HepG2 (cell line): ENCODE measurements at regions not wholly inside any gene's neighbourhood (a gene's known extent, or its start where the extent isn't known, plus 50 kb on each side); places are given as distances from the start of the nearest gene placed in this dataset.

Experiments used
- ATAC-seq: fragments of 200-7000 bp; cut with Tn5 transposase; 3 replicates; pipeline ENCODE4 v1.9.1; 2020; ENCODE audit warnings: mild to moderate bottlenecking, moderate library complexity
- BruUV-seq: library from RNA; stranded (reverse); fragments of 400-500 nt; replicated peaks from 2 replicates; lab custom pipeline; 2021; lab: Mats Ljungman, UMichigan
- CTCF ChIA-PET: fragments of 300-600 bp; formaldehyde crosslinking; extraction: SDS; loops from one replicate; lab custom pipeline; 2021; ENCODE audit warnings: low total read pairs, inconsistent platforms, low intra/inter-chr PET ratio; lab: Yijun Ruan, JAX
- POLR2A ChIA-PET: fragments of 350-600 bp; sonication (Branson Sonifier 250); formaldehyde crosslinking; loops from one replicate; lab custom pipeline; 2020; ENCODE audit warnings: antibody characterized with exemption, inconsistent platforms; lab: Yijun Ruan, JAX
- DNase-seq: peaks from one replicate; pipeline ENCODE4 v3.0.0-alpha.2; 2015; ENCODE audit warnings: low spot score
- FAIRE-seq: peaks from 3 replicates; lab custom pipeline; 2011; peaks lifted over from hg19 to GRCh38; lab: Jason Lieb, UNC
- H2AFZ ChIP-seq: one replicate; pipeline ENCODE4 v1.6.1; 2011; ENCODE audit warnings: low read length, inconsistent platforms
- H3K27ac ChIP-seq: fragments of 300-600 bp; 3 replicates; pipeline ENCODE4 v1.8.0; 2011; ENCODE audit warnings: mixed run types, mild to moderate bottlenecking, mixed read lengths, low read length, inconsistent platforms; ENCODE audit not compliant: insufficient read depth; ENCODE audit errors: extremely low read length
- H3K27me3 ChIP-seq, 2 experiments: fragments of 200-600 bp in 1 of 2; 2 replicates in 1 of 2; 3 replicates in 1 of 2; pipeline versions ENCODE4 v1.6.0 to v1.8.0; 2011; ENCODE audit warnings: low read length in 2 of 2, mild to moderate bottlenecking in 2 of 2, moderate library complexity in 2 of 2, inconsistent platforms in 1 of 2; ENCODE audit not compliant: insufficient read depth in 2 of 2, control insufficient read depth in 1 of 2
- H3K36me3 ChIP-seq, 2 experiments: fragments of 200-600 bp in 1 of 2; replicated peaks in 1 of 2; 2 replicates in 1 of 2; 3 replicates in 1 of 2; pipeline versions ENCODE4 v1.5.1 to v1.8.0; 2011; ENCODE audit warnings: low read length in 2 of 2, inconsistent platforms in 1 of 2; ENCODE audit not compliant: insufficient read depth in 2 of 2, control insufficient read depth in 1 of 2
- H3K4me1 ChIP-seq: 2 replicates; pipeline ENCODE4 v1.5.1; 2012; ENCODE audit warnings: low read length, inconsistent platforms; ENCODE audit not compliant: insufficient read depth
- H3K4me2 ChIP-seq: 2 replicates; pipeline ENCODE4 v1.6.0; 2011; ENCODE audit warnings: low read depth, low read length, inconsistent platforms
- H3K4me3 ChIP-seq, 3 experiments: fragments of 200-600 bp in 1 of 3; sonication (generic), shearing (Covaris generic) in 1 of 3; replicated peaks in 1 of 3; 2 replicates each; pipeline ENCODE4 v1.5.1; 2011 to 2016; ENCODE audit warnings: low read length in 3 of 3, inconsistent platforms in 2 of 3, low read depth in 2 of 3, mild to moderate bottlenecking in 2 of 3, control low read depth in 1 of 3, mixed read lengths in 1 of 3; ENCODE audit not compliant: insufficient read depth in 1 of 3
- H3K79me2 ChIP-seq: one replicate; pipeline ENCODE4 v1.6.1; 2011; ENCODE audit warnings: low read length, inconsistent platforms; ENCODE audit not compliant: insufficient read depth
- H3K9ac ChIP-seq: 2 replicates; pipeline ENCODE4 v1.6.0; 2011; ENCODE audit warnings: mild to moderate bottlenecking, low read depth, low read length, inconsistent platforms; ENCODE audit not compliant: insufficient read depth
- H3K9me3 ChIP-seq: 2 replicates; pipeline ENCODE4 v1.5.1; 2012; ENCODE audit warnings: mild to moderate bottlenecking, low read length
- H4K20me1 ChIP-seq: 2 replicates; pipeline ENCODE4 v1.6.0; 2011; ENCODE audit warnings: inconsistent platforms, mild to moderate bottlenecking, low read length, moderate library complexity; ENCODE audit not compliant: insufficient read depth
- ATF7 ChIP-seq, 2 experiments: fragments of 450-650 bp in 1 of 2; sonication (generic) in 1 of 2; formaldehyde crosslinking in 1 of 2; IDR thresholded peaks; 2 replicates each; pipeline versions ENCODE4 v1.4.0 to v1.6.1; 2016 to 2020; ENCODE audit warnings: antibody characterized with exemption in 1 of 2, mild to moderate bottlenecking in 1 of 2, missing genetic modification reagents in 1 of 2
- HMG20A ChIP-seq: IDR thresholded peaks from 2 replicates; pipeline ENCODE4 v1.6.1; 2016; ENCODE audit warnings: borderline replicate concordance
- MED13 ChIP-seq: sonication (generic); formaldehyde crosslinking; IDR thresholded peaks from 2 replicates; pipeline ENCODE4 v1.5.0; 2020; ENCODE audit warnings: missing genetic modification reagents
- NFIB ChIP-seq: sonication (generic); formaldehyde crosslinking; IDR thresholded peaks from 2 replicates; pipeline ENCODE4 v1.9.0; 2021; ENCODE audit warnings: missing genetic modification reagents, mild to moderate bottlenecking, borderline replicate concordance
- NFKB2 ChIP-seq: sonication (generic); formaldehyde crosslinking; IDR thresholded peaks from 2 replicates; pipeline ENCODE4 v1.4.0; 2020; ENCODE audit warnings: missing genetic modification reagents, borderline replicate concordance
- POGZ ChIP-seq: sonication (generic); formaldehyde crosslinking; IDR thresholded peaks from 2 replicates; pipeline ENCODE4 v1.4.0; 2020; ENCODE audit warnings: mild to moderate bottlenecking, missing genetic modification reagents
- RFX3 ChIP-seq: IDR thresholded peaks from 2 replicates; pipeline ENCODE4 v1.6.1; 2016; ENCODE audit warnings: missing biosample characterization, missing genetic modification reagents
- RXRB ChIP-seq: IDR thresholded peaks from 2 replicates; pipeline ENCODE4 v1.6.1; 2016; ENCODE audit warnings: borderline replicate concordance, missing genetic modification reagents, missing compliant biosample characterization
- STAT6 ChIP-seq: sonication (generic); formaldehyde crosslinking; IDR thresholded peaks from 2 replicates; pipeline ENCODE4 v1.4.0; 2020; ENCODE audit warnings: missing genetic modification reagents, mild to moderate bottlenecking, borderline replicate concordance
- TARDBP ChIP-seq: sonication (generic); formaldehyde crosslinking; IDR thresholded peaks from 2 replicates; pipeline ENCODE4 v1.8.0; 2022; ENCODE audit warnings: mild to moderate bottlenecking, missing genetic modification reagents
- ZFP82 ChIP-seq: sonication (generic); formaldehyde crosslinking; IDR thresholded peaks from 2 replicates; pipeline ENCODE4 v1.5.1; 2020; ENCODE audit warnings: mild to moderate bottlenecking, missing genetic modification reagents, borderline replicate concordance
- ZNF484 ChIP-seq: sonication (generic); formaldehyde crosslinking; IDR thresholded peaks from 2 replicates; pipeline ENCODE4 v1.5.1; 2020; ENCODE audit warnings: mild to moderate bottlenecking, low read depth, missing genetic modification reagents, borderline replicate concordance
- ZNF597 ChIP-seq: sonication (generic); formaldehyde crosslinking; IDR thresholded peaks from 2 replicates; pipeline ENCODE4 v1.5.0; 2020; ENCODE audit warnings: missing genetic modification reagents
- WGBS: methylation state at CpG from one replicate; pipeline ENCODE4 v1.1.6; 2017; ENCODE audit warnings: low lambda C conversion rate; 5-methylcytosine and 5-hydroxymethylcytosine counted together
- in situ Hi-C: cut with HindIII; loops from 2 replicates; pipeline ENCODE4 v1.10.0; 2017; ENCODE audit warnings: low pct_unique_long_range_greater_than_20kb; ENCODE audit not compliant: extremely low pct_ligation_motif_present
- intact Hi-C: fragments of 100-400 bp; cut with micrococcal nuclease; formaldehyde crosslinking; loops from one replicate; pipeline ENCODE4 v1.10.0; 2022; ENCODE audit not compliant: unreplicated experiment
- TF ChIP-seq, protein P1 (sequence below), 2 experiments: sonication (generic) in 1 of 2; formaldehyde crosslinking in 1 of 2; IDR thresholded peaks; 2 replicates each; pipeline versions ENCODE4 v1.4.0 to v1.6.1; 2018 to 2020; ENCODE audit warnings: missing genetic modification reagents in 2 of 2, borderline replicate concordance in 1 of 2, low read depth in 1 of 2, mild to moderate bottlenecking in 1 of 2, missing biosample characterization in 1 of 2
- TF ChIP-seq, protein P2 (sequence below): sonication (generic); formaldehyde crosslinking; IDR thresholded peaks from 2 replicates; pipeline ENCODE4 v1.5.1; 2020; ENCODE audit warnings: mild to moderate bottlenecking, moderate library complexity, missing genetic modification reagents
- TF ChIP-seq, protein P3 (sequence below): sonication (generic); formaldehyde crosslinking; IDR thresholded peaks from 2 replicates; pipeline ENCODE4 v1.5.0; 2020; ENCODE audit warnings: missing genetic modification reagents

DNA sequence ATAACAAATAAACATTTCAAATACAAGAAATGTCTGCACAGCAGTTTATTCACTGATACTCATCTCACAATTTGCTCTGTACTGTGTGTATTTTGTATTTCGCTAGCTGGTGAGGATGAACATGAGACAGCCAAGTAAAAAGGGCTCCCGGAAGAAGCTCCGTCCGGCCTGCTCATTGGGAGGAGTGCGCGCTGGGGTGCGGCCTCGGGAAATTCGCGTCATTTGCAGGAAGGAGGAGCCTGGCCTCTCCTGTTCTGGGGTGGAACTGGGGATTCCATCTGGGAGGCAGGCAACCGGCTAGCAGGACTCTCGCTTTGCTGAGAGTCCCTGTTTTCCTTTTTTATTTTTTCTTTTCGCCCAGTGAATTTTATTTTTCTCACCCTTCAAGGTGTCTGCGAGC is 368.4 kb upstream of the TMEM132C start (continued):
- TF ChIP-seq STAT6 (CRISPR knock-in tag) (no peak), NFIB (no peak), HMG20A (CRISPR knock-in tag) (no peak), NFKB2 (CRISPR knock-in tag) (no peak)
- TF ChIP-seq, protein P1, sequence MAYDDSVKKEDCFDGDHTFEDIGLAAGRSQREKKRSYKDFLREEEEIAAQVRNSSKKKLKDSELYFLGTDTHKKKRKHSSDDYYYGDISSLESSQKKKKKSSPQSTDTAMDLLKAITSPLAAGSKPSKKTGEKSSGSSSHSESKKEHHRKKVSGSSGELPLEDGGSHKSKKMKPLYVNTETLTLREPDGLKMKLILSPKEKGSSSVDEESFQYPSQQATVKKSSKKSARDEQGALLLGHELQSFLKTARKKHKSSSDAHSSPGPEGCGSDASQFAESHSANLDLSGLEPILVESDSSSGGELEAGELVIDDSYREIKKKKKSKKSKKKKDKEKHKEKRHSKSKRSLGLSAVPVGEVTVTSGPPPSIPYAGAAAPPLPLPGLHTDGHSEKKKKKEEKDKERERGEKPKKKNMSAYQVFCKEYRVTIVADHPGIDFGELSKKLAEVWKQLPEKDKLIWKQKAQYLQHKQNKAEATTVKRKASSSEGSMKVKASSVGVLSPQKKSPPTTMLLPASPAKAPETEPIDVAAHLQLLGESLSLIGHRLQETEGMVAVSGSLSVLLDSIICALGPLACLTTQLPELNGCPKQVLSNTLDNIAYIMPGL (CRISPR knock-in tag; IDR thresholded peaks at IDR 0.05; ENCODE audit: borderline replicate concordance in 1 of 2, low read depth in 1 of 2) = no peak

DNA sequence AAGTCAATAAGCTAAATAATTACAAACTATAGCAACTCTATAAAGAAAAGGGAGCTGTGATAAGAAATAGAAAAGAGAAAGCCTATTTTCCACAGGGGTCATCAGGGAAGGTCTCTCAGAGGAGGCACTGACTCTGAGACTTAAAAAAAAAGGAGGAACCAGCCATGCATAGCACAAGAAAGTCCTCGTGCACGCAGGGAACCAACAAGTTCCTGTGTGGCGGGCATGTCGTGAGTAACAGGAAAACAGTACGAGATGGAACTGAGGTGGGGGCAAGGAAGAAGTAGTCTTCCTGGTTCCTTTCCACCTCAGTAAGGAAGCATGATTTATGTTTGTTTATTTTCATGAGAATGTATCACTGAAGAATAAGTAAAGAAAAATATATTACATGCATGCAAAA is 367.0 kb upstream of the TMEM132C start:
- no TSS peak for BruUV-seq
- under 1% methylated on average over 5 of the region's 5 CpGs for WGBS
- CTCF ChIA-PET = no interaction called here
- TF ChIP-seq, protein P2, sequence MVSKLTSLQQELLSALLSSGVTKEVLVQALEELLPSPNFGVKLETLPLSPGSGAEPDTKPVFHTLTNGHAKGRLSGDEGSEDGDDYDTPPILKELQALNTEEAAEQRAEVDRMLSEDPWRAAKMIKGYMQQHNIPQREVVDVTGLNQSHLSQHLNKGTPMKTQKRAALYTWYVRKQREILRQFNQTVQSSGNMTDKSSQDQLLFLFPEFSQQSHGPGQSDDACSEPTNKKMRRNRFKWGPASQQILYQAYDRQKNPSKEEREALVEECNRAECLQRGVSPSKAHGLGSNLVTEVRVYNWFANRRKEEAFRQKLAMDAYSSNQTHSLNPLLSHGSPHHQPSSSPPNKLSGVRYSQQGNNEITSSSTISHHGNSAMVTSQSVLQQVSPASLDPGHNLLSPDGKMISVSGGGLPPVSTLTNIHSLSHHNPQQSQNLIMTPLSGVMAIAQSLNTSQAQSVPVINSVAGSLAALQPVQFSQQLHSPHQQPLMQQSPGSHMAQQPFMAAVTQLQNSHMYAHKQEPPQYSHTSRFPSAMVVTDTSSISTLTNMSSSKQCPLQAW (CRISPR knock-in tag) = no peak
- TF ChIP-seq RFX3 (CRISPR knock-in tag) (no peak), POGZ (CRISPR knock-in tag) (no peak), ZFP82 (no peak), MED13 (CRISPR knock-in tag) (no peak), TARDBP (no peak), RXRB (CRISPR knock-in tag) (no peak), ZNF484 (CRISPR knock-in tag) (no peak), ATF7 (IDR thresholded peaks at IDR 0.05) (no peak), ATF7 (CRISPR knock-in tag; IDR thresholded peaks at IDR 0.05) (no peak), ZNF597 (CRISPR knock-in tag) (no peak)
- TF ChIP-seq, protein P3, sequence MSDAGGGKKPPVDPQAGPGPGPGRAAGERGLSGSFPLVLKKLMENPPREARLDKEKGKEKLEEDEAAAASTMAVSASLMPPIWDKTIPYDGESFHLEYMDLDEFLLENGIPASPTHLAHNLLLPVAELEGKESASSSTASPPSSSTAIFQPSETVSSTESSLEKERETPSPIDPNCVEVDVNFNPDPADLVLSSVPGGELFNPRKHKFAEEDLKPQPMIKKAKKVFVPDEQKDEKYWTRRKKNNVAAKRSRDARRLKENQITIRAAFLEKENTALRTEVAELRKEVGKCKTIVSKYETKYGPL = no peak

More for the DNA sequence above, 367.0 kb upstream of the TMEM132C start:
- no peaks in the 10 kb centered on the region for H3K4me1 ChIP-seq
- no peaks in the 10 kb centered on the region for H4K20me1 ChIP-seq
- no peak overlapping the region for H3K4me2 ChIP-seq
- no peak for FAIRE-seq
- H3K4me3 ChIP-seq = no peak overlapping the region
- no peaks in the 10 kb centered on the region for H3K9me3 ChIP-seq
- no peaks in the 10 kb centered on the region; a peak in 1 of 5 replicates for H3K27me3 ChIP-seq
- in situ Hi-C loops (no loop called here), intact Hi-C loops (no loop called here)
- DNase-seq = no peak
- no peaks in the 10 kb centered on the region for H3K36me3 ChIP-seq
- H3K79me2 ChIP-seq = no peaks in the 10 kb centered on the region
- H3K27ac ChIP-seq = no peak overlapping the region
- no peak overlapping the region for H2AFZ ChIP-seq
- POLR2A ChIA-PET = no interaction called here
- no peak overlapping the region for H3K9ac ChIP-seq
- ATAC-seq = no peak
